ENCODE measurements at regions not wholly inside any gene's neighbourhood (a gene's known extent, or its start where the extent isn't known, plus 50 kb on each side); places are given as distances from the start of the nearest gene placed in this dataset.

DNA sequence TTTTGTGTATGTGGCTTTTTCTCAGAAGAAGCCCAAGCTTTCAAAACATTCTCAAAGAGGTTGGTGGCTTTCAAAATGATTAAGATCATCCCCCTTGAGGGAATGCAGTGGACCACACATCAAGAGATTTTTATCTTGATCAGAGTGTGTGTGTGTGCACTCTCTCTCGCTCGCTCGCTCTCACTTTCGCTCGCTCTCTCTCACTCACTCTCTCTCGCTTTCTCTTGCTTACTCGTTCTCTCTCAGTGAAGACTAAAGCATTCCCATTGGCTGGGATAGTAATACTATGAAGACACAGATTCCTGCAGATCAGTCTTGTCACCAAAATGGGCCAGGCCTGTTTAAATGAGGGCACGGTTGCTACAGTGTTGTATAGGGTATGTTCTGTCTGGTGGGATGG, 365.7 kb downstream of the EDEM1 start:
- TF ChIP-seq, protein P1, sequence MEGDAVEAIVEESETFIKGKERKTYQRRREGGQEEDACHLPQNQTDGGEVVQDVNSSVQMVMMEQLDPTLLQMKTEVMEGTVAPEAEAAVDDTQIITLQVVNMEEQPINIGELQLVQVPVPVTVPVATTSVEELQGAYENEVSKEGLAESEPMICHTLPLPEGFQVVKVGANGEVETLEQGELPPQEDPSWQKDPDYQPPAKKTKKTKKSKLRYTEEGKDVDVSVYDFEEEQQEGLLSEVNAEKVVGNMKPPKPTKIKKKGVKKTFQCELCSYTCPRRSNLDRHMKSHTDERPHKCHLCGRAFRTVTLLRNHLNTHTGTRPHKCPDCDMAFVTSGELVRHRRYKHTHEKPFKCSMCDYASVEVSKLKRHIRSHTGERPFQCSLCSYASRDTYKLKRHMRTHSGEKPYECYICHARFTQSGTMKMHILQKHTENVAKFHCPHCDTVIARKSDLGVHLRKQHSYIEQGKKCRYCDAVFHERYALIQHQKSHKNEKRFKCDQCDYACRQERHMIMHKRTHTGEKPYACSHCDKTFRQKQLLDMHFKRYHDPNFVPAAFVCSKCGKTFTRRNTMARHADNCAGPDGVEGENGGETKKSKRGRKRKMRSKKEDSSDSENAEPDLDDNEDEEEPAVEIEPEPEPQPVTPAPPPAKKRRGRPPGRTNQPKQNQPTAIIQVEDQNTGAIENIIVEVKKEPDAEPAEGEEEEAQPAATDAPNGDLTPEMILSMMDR (IDR thresholded peaks at IDR 0.05): no peak
- TF ChIP-seq POLR2A (IDR thresholded peaks at IDR 0.05) (no peak), EP300 (IDR thresholded peaks at IDR 0.05) (no peak)
